ENCODE measurements at regions not wholly inside any gene's neighbourhood (a gene's known extent, or its start where the extent isn't known, plus 50 kb on each side); places are given as distances from the start of the nearest gene placed in this dataset.

- H3K4me3 ChIP-seq (ENCODE audit: low read depth, low read length), result no peak overlapping the region
- no peak for TF ChIP-seq CTCF (IDR thresholded peaks at IDR 0.05; ENCODE audit: low read depth, low read length, missing control alignments)
- DNase-seq (ENCODE audit: low read depth), result no peak
These were observed 230.5 kb downstream of the MIAT start for GRCh38 chr22:26887916-26888315.

DNA sequence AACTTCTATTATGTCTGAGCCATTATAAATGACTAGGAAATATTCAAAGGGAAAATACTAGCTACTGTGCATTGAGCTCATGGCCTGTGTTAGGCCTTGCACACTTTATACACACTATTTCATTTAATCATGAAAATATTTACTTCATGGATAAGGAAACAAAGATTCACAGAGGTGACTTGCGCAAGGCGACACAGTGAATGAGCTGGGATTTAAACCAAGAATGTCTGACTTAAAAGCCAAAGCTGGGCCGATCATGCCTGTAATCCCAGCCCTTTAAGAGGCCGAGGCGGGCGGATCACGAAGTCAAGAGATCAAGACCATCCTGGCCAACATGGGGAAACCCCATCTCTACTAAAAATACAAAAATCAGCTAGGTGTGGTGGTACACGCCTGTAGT is 231.5 kb downstream of the MIAT start:
- no peak overlapping the region for H3K4me3 ChIP-seq (ENCODE audit: low read depth, low read length)
- no peak for TF ChIP-seq CTCF (IDR thresholded peaks at IDR 0.05; ENCODE audit: low read depth, low read length, missing control alignments)
- no peak for DNase-seq (ENCODE audit: low read depth)

DNA sequence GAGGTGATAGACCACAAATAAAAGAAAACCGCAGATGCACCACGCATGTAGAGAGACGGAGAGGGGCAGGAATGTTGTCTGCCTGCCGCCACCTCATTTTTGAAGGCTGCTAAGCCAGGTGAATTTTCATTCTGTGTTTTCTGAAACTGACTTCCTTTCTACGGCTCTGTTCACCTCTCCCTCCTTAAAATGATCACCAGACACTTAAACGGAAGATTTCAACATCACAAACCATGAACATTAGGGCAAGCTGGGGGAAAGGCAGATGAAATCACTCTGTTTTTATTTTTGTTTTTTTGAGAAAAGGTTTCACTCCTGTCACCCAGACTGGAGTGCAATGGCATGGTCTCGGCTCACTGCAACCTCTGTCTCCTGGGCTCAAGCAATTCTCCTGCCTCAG is 232.4 kb downstream of the MIAT start:
- no peak overlapping the region for H3K4me3 ChIP-seq (ENCODE audit: low read depth, low read length)
- DNase-seq (ENCODE audit: low read depth), result no peak
- TF ChIP-seq CTCF (IDR thresholded peaks at IDR 0.05; ENCODE audit: low read depth, low read length, missing control alignments), result no peak

- no peak overlapping the region for H3K4me3 ChIP-seq (ENCODE audit: low read depth, low read length)
- no peak for TF ChIP-seq CTCF (IDR thresholded peaks at IDR 0.05; ENCODE audit: low read depth, low read length, missing control alignments)
- no peak for DNase-seq (ENCODE audit: low read depth)
These were observed 233.5 kb downstream of the MIAT start for GRCh38 chr22:26890870-26891269.

DNA sequence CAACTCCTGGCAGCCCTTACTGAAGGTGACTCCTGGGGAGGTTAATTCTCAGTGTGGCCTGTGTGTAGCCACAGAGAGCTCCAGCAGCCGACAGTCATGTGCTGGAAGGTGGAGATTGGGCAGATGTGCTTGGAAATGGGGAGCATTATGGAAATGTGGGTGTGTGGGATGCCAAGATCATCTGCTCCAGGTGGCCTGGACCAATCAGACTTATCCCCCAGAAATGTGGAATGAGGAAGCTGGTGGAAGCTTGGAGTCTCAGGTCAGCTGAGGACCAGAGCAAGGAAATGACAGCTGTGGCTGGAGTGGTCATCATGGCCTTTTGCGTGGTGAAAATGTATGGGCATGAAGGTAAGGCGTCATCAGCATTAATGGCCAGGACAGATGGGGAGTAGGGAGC is 234.0 kb downstream of the MIAT start:
- no peak overlapping the region for H3K4me3 ChIP-seq (ENCODE audit: low read depth, low read length)
- TF ChIP-seq CTCF (IDR thresholded peaks at IDR 0.05; ENCODE audit: low read depth, low read length, missing control alignments), result no peak
- DNase-seq (ENCODE audit: low read depth), result no peak

- no peak for DNase-seq (ENCODE audit: low read depth)
- H3K4me3 ChIP-seq (ENCODE audit: low read depth, low read length), result no peak overlapping the region
- TF ChIP-seq CTCF (IDR thresholded peaks at IDR 0.05; ENCODE audit: low read depth, low read length, missing control alignments), result no peak
These were observed 235.0 kb downstream of the MIAT start for GRCh38 chr22:26892166-26893041.
